ENCODE measurements at regions not wholly inside any gene's neighbourhood (a gene's known extent, or its start where the extent isn't known, plus 50 kb on each side); places are given as distances from the start of the nearest gene placed in this dataset.

DNA sequence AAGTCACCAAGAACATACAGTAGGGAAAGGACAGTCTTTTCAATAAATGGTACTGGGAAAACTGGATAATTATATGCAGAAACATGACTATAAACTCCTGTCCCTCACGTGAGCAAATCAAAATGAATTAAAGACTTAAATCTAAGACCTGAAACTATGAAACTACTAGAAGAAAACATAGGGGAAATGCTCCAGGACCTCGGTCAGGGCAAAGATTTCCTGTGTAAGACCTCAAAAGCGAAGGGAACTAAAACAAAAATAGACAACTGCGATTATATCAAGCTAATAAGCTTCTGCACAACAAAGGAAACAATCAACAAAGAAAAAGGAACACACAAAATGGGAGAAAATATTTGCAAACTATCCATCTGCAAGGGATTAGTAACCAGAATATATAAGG lies 62.7 kb downstream of the CRYGS start:
- H3K36me3 Mint-ChIP-seq, result no peaks in the 10 kb centered on the region
- no peaks in the 10 kb centered on the region for H3K9me3 Mint-ChIP-seq
- H3K4me3 Mint-ChIP-seq, result no peak overlapping the region
- POLR2A ChIA-PET, result interaction anchor here (0.7 kb wide), 1 partner anchor 46 kb away, joined by 3 read pairs; no protein-coding TSS in a partner anchor
- H3K4me1 Mint-ChIP-seq, result no peaks in the 10 kb centered on the region
- no peak for DNase-seq (ENCODE audit: low spot score)
- CTCF ChIA-PET, result no interaction called here
- no peak for TF ChIP-seq PREB (CRISPR knock-in tag; IDR thresholded peaks at IDR 0.05; ENCODE audit: borderline replicate concordance)
- no peak for TF ChIP-seq NR1H2 (CRISPR knock-in tag; IDR thresholded peaks at IDR 0.05)
- TF ChIP-seq ZMAT4 (CRISPR knock-in tag; IDR thresholded peaks at IDR 0.05), result no peak
- no peak for TF ChIP-seq ZNF317 (CRISPR knock-in tag; IDR thresholded peaks at IDR 0.05; ENCODE audit: borderline replicate concordance, low read depth)
- TF ChIP-seq, protein P1, sequence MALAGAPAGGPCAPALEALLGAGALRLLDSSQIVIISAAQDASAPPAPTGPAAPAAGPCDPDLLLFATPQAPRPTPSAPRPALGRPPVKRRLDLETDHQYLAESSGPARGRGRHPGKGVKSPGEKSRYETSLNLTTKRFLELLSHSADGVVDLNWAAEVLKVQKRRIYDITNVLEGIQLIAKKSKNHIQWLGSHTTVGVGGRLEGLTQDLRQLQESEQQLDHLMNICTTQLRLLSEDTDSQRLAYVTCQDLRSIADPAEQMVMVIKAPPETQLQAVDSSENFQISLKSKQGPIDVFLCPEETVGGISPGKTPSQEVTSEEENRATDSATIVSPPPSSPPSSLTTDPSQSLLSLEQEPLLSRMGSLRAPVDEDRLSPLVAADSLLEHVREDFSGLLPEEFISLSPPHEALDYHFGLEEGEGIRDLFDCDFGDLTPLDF (CRISPR knock-in tag; IDR thresholded peaks at IDR 0.05), result no peak
- TF ChIP-seq ZSCAN18 (CRISPR knock-in tag; IDR thresholded peaks at IDR 0.05), result no peak
- TF ChIP-seq, protein P2, sequence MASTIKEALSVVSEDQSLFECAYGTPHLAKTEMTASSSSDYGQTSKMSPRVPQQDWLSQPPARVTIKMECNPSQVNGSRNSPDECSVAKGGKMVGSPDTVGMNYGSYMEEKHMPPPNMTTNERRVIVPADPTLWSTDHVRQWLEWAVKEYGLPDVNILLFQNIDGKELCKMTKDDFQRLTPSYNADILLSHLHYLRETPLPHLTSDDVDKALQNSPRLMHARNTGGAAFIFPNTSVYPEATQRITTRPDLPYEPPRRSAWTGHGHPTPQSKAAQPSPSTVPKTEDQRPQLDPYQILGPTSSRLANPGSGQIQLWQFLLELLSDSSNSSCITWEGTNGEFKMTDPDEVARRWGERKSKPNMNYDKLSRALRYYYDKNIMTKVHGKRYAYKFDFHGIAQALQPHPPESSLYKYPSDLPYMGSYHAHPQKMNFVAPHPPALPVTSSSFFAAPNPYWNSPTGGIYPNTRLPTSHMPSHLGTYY (CRISPR knock-in tag; IDR thresholded peaks at IDR 0.05), result no peak
- TF ChIP-seq MLX (CRISPR knock-in tag; IDR thresholded peaks at IDR 0.05), result no peak
- no peak for TF ChIP-seq MXD4 (CRISPR knock-in tag; IDR thresholded peaks at IDR 0.05; ENCODE audit: borderline replicate concordance)
- no peak for TF ChIP-seq ZNF425 (CRISPR knock-in tag; conservative IDR thresholded peaks at IDR 0.05)
- ATAC-seq, result no peak
- H3K27me3 Mint-ChIP-seq (ENCODE audit: low read depth), result no peaks in the 10 kb centered on the region; the same call in 1 of the 2 replicates
- no peak overlapping the region for H3K27ac Mint-ChIP-seq

DNA sequence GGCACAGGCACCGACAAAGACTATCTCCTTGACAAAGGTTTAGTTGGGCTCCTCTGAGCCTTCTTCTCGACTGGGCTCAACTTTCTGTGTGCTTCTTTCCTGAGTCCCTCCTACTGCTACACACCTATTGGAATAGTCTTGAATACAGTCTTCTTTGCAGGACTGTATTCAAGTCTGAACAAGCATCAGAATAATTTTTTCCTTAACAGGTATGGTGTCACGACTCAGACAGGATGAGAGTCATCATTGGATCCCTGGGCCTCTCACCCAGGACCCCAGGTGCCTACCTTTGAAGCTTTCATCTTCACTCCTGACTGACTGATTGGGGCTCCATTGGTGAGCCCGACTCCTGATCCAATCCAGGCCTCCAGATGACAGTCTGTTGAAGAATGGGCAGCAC lies 66.3 kb downstream of the CRYGS start:
- Mint-ChIP-seq H3K27me3 (ENCODE audit: low read depth) (no peaks in the 10 kb centered on the region; the same call in 1 of the 2 replicates), H3K36me3 (no peaks in the 10 kb centered on the region), H3K4me1 (peaks cover 2% of the 10 kb centered on the region; the same call in 1 of the 2 replicates), H3K9me3 (no peaks in the 10 kb centered on the region), H3K27ac (no peak overlapping the region), H3K4me3 (no peak overlapping the region)
- DNase-seq (ENCODE audit: low spot score) (no peak), ATAC-seq (no peak)
- POLR2A ChIA-PET, result no interaction called here
- CTCF ChIA-PET, result interaction anchor here (1.4 kb wide), 1 partner anchor 62 kb away, joined by 3 read pairs; no protein-coding TSS in a partner anchor
- TF ChIP-seq, protein P3, sequence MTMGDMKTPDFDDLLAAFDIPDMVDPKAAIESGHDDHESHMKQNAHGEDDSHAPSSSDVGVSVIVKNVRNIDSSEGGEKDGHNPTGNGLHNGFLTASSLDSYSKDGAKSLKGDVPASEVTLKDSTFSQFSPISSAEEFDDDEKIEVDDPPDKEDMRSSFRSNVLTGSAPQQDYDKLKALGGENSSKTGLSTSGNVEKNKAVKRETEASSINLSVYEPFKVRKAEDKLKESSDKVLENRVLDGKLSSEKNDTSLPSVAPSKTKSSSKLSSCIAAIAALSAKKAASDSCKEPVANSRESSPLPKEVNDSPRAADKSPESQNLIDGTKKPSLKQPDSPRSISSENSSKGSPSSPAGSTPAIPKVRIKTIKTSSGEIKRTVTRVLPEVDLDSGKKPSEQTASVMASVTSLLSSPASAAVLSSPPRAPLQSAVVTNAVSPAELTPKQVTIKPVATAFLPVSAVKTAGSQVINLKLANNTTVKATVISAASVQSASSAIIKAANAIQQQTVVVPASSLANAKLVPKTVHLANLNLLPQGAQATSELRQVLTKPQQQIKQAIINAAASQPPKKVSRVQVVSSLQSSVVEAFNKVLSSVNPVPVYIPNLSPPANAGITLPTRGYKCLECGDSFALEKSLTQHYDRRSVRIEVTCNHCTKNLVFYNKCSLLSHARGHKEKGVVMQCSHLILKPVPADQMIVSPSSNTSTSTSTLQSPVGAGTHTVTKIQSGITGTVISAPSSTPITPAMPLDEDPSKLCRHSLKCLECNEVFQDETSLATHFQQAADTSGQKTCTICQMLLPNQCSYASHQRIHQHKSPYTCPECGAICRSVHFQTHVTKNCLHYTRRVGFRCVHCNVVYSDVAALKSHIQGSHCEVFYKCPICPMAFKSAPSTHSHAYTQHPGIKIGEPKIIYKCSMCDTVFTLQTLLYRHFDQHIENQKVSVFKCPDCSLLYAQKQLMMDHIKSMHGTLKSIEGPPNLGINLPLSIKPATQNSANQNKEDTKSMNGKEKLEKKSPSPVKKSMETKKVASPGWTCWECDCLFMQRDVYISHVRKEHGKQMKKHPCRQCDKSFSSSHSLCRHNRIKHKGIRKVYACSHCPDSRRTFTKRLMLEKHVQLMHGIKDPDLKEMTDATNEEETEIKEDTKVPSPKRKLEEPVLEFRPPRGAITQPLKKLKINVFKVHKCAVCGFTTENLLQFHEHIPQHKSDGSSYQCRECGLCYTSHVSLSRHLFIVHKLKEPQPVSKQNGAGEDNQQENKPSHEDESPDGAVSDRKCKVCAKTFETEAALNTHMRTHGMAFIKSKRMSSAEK (CRISPR knock-in tag; IDR thresholded peaks at IDR 0.05; ENCODE audit: borderline replicate concordance), result no peak
- no peak for TF ChIP-seq ZNF138 (CRISPR knock-in tag; conservative IDR thresholded peaks at IDR 0.05)
- TF ChIP-seq ZNF232 (CRISPR knock-in tag; IDR thresholded peaks at IDR 0.05), result no peak
- no peak for TF ChIP-seq AFF4 (CRISPR knock-in tag; IDR thresholded peaks at IDR 0.05; ENCODE audit: borderline replicate concordance)

Data from WTC11 (cell line).